ENCODE measurements at regions not wholly inside any gene's neighbourhood (a gene's known extent, or its start where the extent isn't known, plus 50 kb on each side); places are given as distances from the start of the nearest gene placed in this dataset.
A peak's percentile ranks its signal among the peaks of the same experiment; 100 is the strongest.

DNA sequence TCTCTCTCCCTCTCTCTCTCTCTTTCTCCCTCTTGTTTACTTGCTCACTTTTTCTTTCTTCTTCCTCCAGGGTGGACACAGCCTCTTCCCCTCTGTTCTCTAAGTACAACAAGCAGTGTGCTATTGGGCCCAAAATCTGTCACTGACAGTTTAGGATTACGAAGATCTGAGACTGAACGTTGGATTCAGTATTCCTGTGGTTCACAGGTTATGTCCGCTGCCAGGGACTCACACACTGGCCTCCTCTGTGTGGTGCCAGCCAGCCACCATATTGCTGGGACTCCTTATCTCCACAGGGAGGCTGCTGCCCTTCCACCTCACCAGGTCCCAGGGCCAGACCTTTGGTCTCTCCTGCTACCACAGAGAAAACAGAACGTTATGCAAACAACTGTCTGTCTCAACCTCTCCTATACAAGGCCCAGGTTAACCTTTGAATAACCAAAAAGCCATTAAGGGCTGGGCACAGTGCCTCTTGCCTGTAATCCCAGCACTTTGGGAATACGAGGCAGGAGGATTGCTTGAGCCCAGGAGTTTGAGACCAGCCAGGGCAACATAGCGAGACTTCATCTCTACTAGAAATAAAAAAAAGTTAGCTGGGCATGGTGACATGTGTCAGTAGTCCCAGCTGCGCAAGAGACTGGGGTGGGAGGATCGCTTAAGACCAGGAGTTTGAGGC is 171.9 kb upstream of the RAB4A start (continued):
- TF ChIP-seq NR3C1 (CRISPR knock-in tag; IDR thresholded peaks at IDR 0.05) (no peak), SRF (IDR thresholded peaks at IDR 0.05; ENCODE audit: low read depth, low read length) (no peak), SIX1 (CRISPR knock-in tag; IDR thresholded peaks at IDR 0.05; ENCODE audit: borderline replicate concordance) (peak; percentile 54; the same call in 1 of the 2 replicates), TFDP1 (CRISPR knock-in tag; IDR thresholded peaks at IDR 0.05; ENCODE audit: borderline replicate concordance) (peak; percentile 55; the same call in 1 of the 2 replicates), FOXO1 (CRISPR knock-in tag; IDR thresholded peaks at IDR 0.05) (peak; percentile 95), EEA1 (CRISPR knock-in tag; IDR thresholded peaks at IDR 0.05; ENCODE audit: borderline replicate concordance) (no peak), BHLHE40 (IDR thresholded peaks at IDR 0.05; ENCODE audit: low read length) (no peak), SMAD1 (CRISPR knock-in tag; IDR thresholded peaks at IDR 0.05; ENCODE audit: borderline replicate concordance, low read depth) (peak; percentile 74; the same call in 1 of the 2 replicates), ZMAT3 (CRISPR knock-in tag; conservative IDR thresholded peaks at IDR 0.05) (no peak), DNMT1 (CRISPR knock-in tag; IDR thresholded peaks at IDR 0.05) (no peak), MYPOP (CRISPR knock-in tag; IDR thresholded peaks at IDR 0.05) (no peak), ZBTB34 (CRISPR knock-in tag; IDR thresholded peaks at IDR 0.05) (peak; percentile 96), MBD4 (IDR thresholded peaks at IDR 0.05; ENCODE audit: borderline replicate concordance, low read length) (no peak), NR2F6 (IDR thresholded peaks at IDR 0.05) (peak; percentile 88), NR2F6 (CRISPR knock-in tag; IDR thresholded peaks at IDR 0.05) (peak; percentile 93), ZNF550 (CRISPR knock-in tag; IDR thresholded peaks at IDR 0.05; ENCODE audit: borderline replicate concordance) (no peak), ZMYM3 (CRISPR knock-in tag; IDR thresholded peaks at IDR 0.05) (peak; percentile 98), ZNF878 (CRISPR knock-in tag; IDR thresholded peaks at IDR 0.05) (no peak), KDM6A (CRISPR knock-in tag; IDR thresholded peaks at IDR 0.05; ENCODE audit: low read depth) (peak; percentile 95), ZNF230 (CRISPR knock-in tag; IDR thresholded peaks at IDR 0.05) (0 out of 2 replicates have a peak, but pooled peaks have one; percentile 50), TERF1 (CRISPR knock-in tag; IDR thresholded peaks at IDR 0.05) (no peak)
- TF ChIP-seq, protein P1, sequence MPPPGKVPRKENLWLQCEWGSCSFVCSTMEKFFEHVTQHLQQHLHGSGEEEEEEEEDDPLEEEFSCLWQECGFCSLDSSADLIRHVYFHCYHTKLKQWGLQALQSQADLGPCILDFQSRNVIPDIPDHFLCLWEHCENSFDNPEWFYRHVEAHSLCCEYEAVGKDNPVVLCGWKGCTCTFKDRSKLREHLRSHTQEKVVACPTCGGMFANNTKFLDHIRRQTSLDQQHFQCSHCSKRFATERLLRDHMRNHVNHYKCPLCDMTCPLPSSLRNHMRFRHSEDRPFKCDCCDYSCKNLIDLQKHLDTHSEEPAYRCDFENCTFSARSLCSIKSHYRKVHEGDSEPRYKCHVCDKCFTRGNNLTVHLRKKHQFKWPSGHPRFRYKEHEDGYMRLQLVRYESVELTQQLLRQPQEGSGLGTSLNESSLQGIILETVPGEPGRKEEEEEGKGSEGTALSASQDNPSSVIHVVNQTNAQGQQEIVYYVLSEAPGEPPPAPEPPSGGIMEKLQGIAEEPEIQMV (CRISPR knock-in tag; IDR thresholded peaks at IDR 0.05; ENCODE audit: low read depth) = peak; percentile 84; the same call in 1 of the 2 replicates
- TF ChIP-seq, protein P2, sequence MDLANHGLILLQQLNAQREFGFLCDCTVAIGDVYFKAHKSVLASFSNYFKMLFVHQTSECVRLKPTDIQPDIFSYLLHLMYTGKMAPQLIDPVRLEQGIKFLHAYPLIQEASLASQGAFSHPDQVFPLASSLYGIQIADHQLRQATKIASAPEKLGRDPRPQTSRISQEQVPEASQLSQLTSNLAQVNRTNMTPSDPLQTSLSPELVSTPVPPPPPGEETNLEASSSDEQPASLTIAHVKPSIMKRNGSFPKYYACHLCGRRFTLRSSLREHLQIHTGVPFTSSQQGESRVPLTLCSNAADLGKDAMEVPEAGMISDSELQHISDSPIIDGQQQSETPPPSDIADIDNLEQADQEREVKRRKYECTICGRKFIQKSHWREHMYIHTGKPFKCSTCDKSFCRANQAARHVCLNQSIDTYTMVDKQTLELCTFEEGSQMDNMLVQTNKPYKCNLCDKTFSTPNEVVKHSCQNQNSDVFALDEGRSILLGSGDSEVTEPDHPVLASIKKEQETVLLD (CRISPR knock-in tag; IDR thresholded peaks at IDR 0.05; ENCODE audit: low read depth) = no peak

Data from HepG2 (cell line).